Fibroblast of pulmonary artery (primary cell): ENCODE measurements at regions not wholly inside any gene's neighbourhood (a gene's known extent, or its start where the extent isn't known, plus 50 kb on each side); places are given as distances from the start of the nearest gene placed in this dataset.

Experiments
- DNase-seq: peaks from one replicate; pipeline ENCODE4 v3.0.0-alpha.2; 2010; ENCODE audit warnings: low read depth
- H3K4me3 ChIP-seq: replicated peaks from 2 replicates; pipeline ENCODE4 v1.5.1; 2011; ENCODE audit warnings: low read depth, mild to moderate bottlenecking, control low read depth, low read length, moderate library complexity
- TF ChIP-seq, protein P1 (sequence below): IDR thresholded peaks from 2 replicates; pipeline ENCODE4 v1.5.1; 2011; ENCODE audit warnings: mild to moderate bottlenecking, control low read depth, low read length, inconsistent platforms; ENCODE audit errors: missing control alignments

DNA sequence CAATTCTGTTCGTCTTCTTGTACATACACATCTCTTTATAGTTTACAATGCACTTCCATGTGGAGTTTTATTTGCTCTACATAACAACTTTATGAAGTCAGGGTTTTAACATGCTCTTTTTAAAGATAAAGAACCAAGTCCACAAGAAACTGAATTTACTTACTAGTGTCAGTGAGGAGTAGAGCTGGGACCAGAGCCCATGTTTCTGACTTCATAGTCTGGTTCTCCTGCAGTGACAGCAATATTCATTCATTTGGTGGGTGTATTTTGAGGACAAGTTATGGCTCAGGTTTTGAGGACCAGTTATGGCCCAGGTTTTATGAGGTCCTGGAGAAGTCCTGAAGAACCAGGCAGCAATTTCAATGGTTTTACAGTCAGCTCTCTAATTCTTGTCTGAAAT lies 481.9 kb upstream of the TNC start:
- TF ChIP-seq, protein P1, sequence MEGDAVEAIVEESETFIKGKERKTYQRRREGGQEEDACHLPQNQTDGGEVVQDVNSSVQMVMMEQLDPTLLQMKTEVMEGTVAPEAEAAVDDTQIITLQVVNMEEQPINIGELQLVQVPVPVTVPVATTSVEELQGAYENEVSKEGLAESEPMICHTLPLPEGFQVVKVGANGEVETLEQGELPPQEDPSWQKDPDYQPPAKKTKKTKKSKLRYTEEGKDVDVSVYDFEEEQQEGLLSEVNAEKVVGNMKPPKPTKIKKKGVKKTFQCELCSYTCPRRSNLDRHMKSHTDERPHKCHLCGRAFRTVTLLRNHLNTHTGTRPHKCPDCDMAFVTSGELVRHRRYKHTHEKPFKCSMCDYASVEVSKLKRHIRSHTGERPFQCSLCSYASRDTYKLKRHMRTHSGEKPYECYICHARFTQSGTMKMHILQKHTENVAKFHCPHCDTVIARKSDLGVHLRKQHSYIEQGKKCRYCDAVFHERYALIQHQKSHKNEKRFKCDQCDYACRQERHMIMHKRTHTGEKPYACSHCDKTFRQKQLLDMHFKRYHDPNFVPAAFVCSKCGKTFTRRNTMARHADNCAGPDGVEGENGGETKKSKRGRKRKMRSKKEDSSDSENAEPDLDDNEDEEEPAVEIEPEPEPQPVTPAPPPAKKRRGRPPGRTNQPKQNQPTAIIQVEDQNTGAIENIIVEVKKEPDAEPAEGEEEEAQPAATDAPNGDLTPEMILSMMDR = no peak
- H3K4me3 ChIP-seq = no peak overlapping the region
- DNase-seq = no peak

DNA sequence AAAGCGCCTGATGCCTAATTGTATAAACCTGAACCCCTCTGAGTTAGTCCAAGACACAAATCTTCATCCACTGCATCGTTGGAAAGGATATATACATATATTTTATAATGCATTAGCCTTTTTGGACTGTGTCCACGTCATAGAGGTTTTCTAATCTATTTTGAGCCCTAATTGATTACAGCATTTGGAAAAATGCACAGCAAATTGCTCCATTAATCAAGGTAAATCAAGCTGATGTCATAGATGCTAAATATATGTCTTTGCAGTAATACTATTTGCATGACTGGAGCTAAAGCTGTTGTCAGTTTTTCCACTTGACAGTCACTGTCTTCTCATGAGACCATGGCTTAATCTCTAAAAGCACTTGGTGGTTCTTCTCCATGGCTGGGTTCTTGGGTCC lies 483.5 kb upstream of the TNC start:
- DNase-seq = no peak
- TF ChIP-seq, protein P1 = no peak
- H3K4me3 ChIP-seq = no peak overlapping the region

DNA sequence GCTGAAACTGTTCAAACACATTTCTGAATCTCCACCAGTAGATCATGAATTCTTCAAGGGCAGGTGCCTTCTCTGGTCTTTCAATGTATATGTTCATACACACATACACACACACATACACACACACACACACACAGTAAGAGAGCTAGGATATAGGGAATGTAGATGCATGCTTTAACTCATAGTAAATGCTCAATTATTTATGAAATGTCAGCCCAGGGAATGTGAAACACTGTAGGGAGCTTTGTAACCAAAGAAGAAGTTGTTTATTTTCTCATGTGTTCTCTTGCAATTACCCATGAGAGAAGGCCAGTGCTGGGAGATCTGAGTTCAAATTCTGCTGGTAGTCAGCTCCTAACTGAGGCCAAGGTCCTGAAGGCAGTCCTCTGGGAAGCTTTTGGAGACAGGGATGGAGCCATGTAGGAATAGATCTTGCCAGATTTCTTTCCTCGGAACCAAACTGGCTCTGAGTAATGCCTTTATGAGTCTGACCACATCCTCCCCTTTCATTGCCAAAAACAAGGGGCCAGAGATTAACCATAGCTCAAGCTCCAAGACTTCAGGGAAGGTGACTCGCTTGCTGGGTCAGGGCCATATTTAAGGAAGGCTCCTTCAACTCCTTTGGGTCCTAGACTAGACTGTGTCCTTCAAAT lies 487.0 kb upstream of the TNC start:
- TF ChIP-seq, protein P1 = no peak
- no peak overlapping the region for H3K4me3 ChIP-seq
- peak; percentile 85 for DNase-seq

GRCh38 chr9:115606838-115607237 lies 488.9 kb upstream of the TNC start:
- DNase-seq = no peak
- no peak overlapping the region for H3K4me3 ChIP-seq
- TF ChIP-seq, protein P1 = no peak

DNA sequence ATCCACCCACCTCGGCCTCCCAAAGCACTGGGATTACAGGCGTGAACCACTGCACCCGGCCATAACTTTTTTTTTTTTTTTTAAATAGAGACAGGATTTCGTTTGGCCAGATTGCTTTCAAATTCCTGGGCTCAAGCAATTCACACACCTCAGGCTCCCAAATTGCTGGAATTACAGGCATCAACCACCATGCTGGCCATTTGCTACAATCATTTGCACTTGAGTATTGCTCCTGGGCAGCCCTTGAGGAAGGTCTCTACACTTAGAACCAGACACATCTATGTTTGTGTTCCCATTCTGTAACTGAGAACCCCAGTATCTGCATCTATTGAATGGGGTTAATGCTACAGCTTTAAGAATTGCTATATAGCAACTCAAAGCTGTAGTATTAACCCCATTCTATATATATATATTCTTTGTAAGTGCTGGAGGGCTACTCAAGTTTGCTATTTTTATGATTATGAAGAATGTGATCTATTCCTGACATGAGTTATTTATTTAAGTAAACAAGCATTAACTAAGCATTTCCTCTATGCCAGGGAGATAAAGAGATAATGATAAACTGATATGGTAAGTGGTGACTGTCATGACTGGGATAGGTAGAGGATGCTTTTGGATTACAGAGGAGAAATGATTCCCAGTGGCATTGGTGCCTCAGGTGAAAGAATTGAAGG lies 496.5 kb upstream of the TNC start:
- no peak for DNase-seq
- no peak overlapping the region for H3K4me3 ChIP-seq
- TF ChIP-seq, protein P1 = no peak

DNA sequence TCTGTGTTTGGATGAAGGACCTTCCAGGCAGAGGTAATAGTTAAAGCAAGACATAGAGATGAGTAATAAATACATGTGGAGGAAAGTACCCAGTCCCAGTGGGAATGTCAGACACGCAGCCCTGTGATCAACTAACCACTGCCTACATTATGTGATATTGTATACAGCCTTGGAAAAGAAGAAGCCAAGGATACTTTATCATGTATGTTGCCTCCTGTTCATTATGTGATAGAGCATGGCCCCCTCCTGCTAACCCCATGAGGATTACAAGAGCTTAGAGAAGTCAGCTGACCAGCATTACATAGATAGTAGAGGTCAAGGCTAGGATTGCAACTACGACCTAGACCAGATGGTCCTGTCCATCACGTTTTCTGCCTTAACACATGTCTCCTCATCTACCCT lies 497.0 kb upstream of the TNC start:
- H3K4me3 ChIP-seq = no peak overlapping the region
- TF ChIP-seq, protein P1 = no peak
- DNase-seq = no peak
